AG04450 (cell line): ENCODE measurements at regions not wholly inside any gene's neighbourhood (a gene's known extent, or its start where the extent isn't known, plus 50 kb on each side); places are given as distances from the start of the nearest gene placed in this dataset.

Experiments
- CTCF ChIA-PET: fragments of 300-600, 350-600 bp; formaldehyde crosslinking; extraction: SDS; loops from one replicate; lab custom pipeline; 2022; ENCODE audit warnings: antibody characterized with exemption, inconsistent platforms; lab: Charles Lee
- POLR2A ChIA-PET: fragments of 350-600 bp; formaldehyde crosslinking; extraction: SDS; loops from one replicate; lab custom pipeline; 2021; ENCODE audit warnings: antibody characterized with exemption, inconsistent platforms; lab: Yijun Ruan, JAX
- DNase-seq: peaks from one replicate; pipeline ENCODE4 v3.0.0-alpha.2; 2011; ENCODE audit warnings: low read depth, low spot score
- H3K27ac ChIP-seq: one replicate; pipeline ENCODE4 v1.5.1; 2012; ENCODE audit warnings: low read depth, low read length, control low read depth
- H3K27me3 ChIP-seq: one replicate; pipeline ENCODE4 v1.6.0; 2012; ENCODE audit warnings: low read length; ENCODE audit not compliant: control insufficient read depth, insufficient read depth
- H3K4me3 ChIP-seq: 2 replicates; pipeline ENCODE4 v1.5.1; 2011; ENCODE audit warnings: mild to moderate bottlenecking, low read depth, low read length, control low read depth
- H3K9me3 ChIP-seq: 2 replicates; pipeline ENCODE4 v1.5.1; 2012; ENCODE audit warnings: low read length; ENCODE audit not compliant: control insufficient read depth, insufficient read depth
- CTCF ChIP-seq: IDR thresholded peaks from 2 replicates; pipeline ENCODE4 v1.5.1; 2011; ENCODE audit warnings: low read depth, low read length, control low read depth, inconsistent platforms

GRCh38 chr19:56971230-56971629, 130.7 kb upstream of the PEG3 start:
- Histone ChIP-seq H3K4me3 (no peak overlapping the region), H3K9me3 (peaks cover 71% of the 10 kb centered on the region), H3K27ac (no peak overlapping the region), H3K27me3 (no peaks in the 10 kb centered on the region)
- ChIA-PET POLR2A (no interaction called here), CTCF (no interaction called here)
- DNase-seq = no peak
- TF ChIP-seq CTCF = no peak

GRCh38 chr19:56972291-56972841, 131.8 kb upstream of the PEG3 start:
- no peak for TF ChIP-seq CTCF
- ChIA-PET POLR2A (no interaction called here), CTCF (no interaction called here)

GRCh38 chr19:56973713-56974555, 133.4 kb upstream of the PEG3 start:
- DNase-seq = no peak
- H3K27me3 ChIP-seq = no peaks in the 10 kb centered on the region
- ChIA-PET CTCF (no interaction called here), POLR2A (no interaction called here)
- no peak overlapping the region for H3K4me3 ChIP-seq
- no peak for TF ChIP-seq CTCF
- H3K27ac ChIP-seq = no peak overlapping the region
- peaks cover 76% of the 10 kb centered on the region for H3K9me3 ChIP-seq

More at GRCh38 chr19:56972291-56972841, 131.8 kb upstream of the PEG3 start:
- DNase-seq = no peak
- H3K4me3 ChIP-seq = no peak overlapping the region
- no peak overlapping the region for H3K27ac ChIP-seq
- no peaks in the 10 kb centered on the region for H3K27me3 ChIP-seq
- peaks cover 69% of the 10 kb centered on the region for H3K9me3 ChIP-seq

- ChIA-PET POLR2A (no interaction called here), CTCF (no interaction called here)
- H3K27ac ChIP-seq = no peak overlapping the region
- no peak for DNase-seq
- no peaks in the 10 kb centered on the region for H3K27me3 ChIP-seq
- H3K4me3 ChIP-seq = no peak overlapping the region
- no peak for TF ChIP-seq CTCF
- peaks cover 83% of the 10 kb centered on the region for H3K9me3 ChIP-seq
Observed at GRCh38 chr19:56974556-56975207, 134.2 kb upstream of the PEG3 start.

GRCh38 chr19:56976300-56976699, 135.8 kb upstream of the PEG3 start:
- H3K27me3 ChIP-seq = no peaks in the 10 kb centered on the region
- no peak for TF ChIP-seq CTCF
- no peak overlapping the region for H3K27ac ChIP-seq
- ChIA-PET POLR2A (no interaction called here), CTCF (no interaction called here)
- peaks cover 85% of the 10 kb centered on the region for H3K9me3 ChIP-seq
- H3K4me3 ChIP-seq = no peak overlapping the region
- no peak for DNase-seq
